ENCODE measurements at regions not wholly inside any gene's neighbourhood (a gene's known extent, or its start where the extent isn't known, plus 50 kb on each side); places are given as distances from the start of the nearest gene placed in this dataset.

GRCh38 chr18:70446063-70446462 is 157.2 kb downstream of the SOCS6 start:
- Histone ChIP-seq H3K36me3 (ENCODE audit: control insufficient read depth in 2 of 3, insufficient read depth in 3 of 3, low read length in 3 of 3) (no peaks in the 10 kb centered on the region), H3K9me3 (ENCODE audit: control insufficient read depth in 2 of 3, insufficient read depth in 1 of 3, low read length in 3 of 3) (peaks cover 0 to 21% (median 0%) of the 10 kb centered on the region in 3 donors), H3K27ac (ENCODE audit: low read depth in 2 of 2, low read length in 2 of 2) (no peak overlapping the region), H3K9ac (ENCODE audit: low read length in 3 of 3) (no peak overlapping the region), H3K27me3 (ENCODE audit: control insufficient read depth, insufficient read depth, low read length) (no peaks in the 10 kb centered on the region), H3K4me1 (ENCODE audit: control insufficient read depth in 2 of 3, insufficient read depth in 2 of 3, low read depth in 1 of 3, low read length in 3 of 3) (no peaks in the 10 kb centered on the region), H3K4me3 (ENCODE audit: low read length in 3 of 3) (no peak overlapping the region)
- no peak for DNase-seq
- intact Hi-C loops (cut with DNase I), result no loop called here
- FAIRE-seq, result no peak
- no peak for TF ChIP-seq CTCF (IDR thresholded peaks at IDR 0.05; ENCODE audit: borderline replicate concordance, extremely low read depth, insufficient read depth)

- intact Hi-C loops (cut with DNase I), result loop anchor here (5.0 kb wide), 1 partner anchor 241 kb away; no protein-coding TSS in a partner anchor
- no peak overlapping the region for H3K27ac ChIP-seq (ENCODE audit: low read depth in 2 of 2, low read length in 2 of 2)
Observed at GRCh38 chr18:70442933-70443332, 154.1 kb downstream of the SOCS6 start.

GRCh38 chr18:70432804-70433400 is 144.1 kb downstream of the SOCS6 start:
- H3K27ac ChIP-seq (ENCODE audit: low read depth in 2 of 2, low read length in 2 of 2), result no peak overlapping the region

More at GRCh38 chr18:70442933-70443332, 154.1 kb downstream of the SOCS6 start:
- Histone ChIP-seq H3K36me3 (ENCODE audit: control insufficient read depth in 2 of 3, insufficient read depth in 3 of 3, low read length in 3 of 3) (no peaks in the 10 kb centered on the region), H3K9me3 (ENCODE audit: control insufficient read depth in 2 of 3, insufficient read depth in 1 of 3, low read length in 3 of 3) (peaks cover 0 to 21% (median 0%) of the 10 kb centered on the region in 3 donors), H3K9ac (ENCODE audit: low read length in 3 of 3) (no peak overlapping the region), H3K4me3 (ENCODE audit: low read length in 3 of 3) (no peak overlapping the region), H3K27me3 (ENCODE audit: control insufficient read depth, insufficient read depth, low read length) (no peaks in the 10 kb centered on the region), H3K4me1 (ENCODE audit: control insufficient read depth in 2 of 3, insufficient read depth in 2 of 3, low read depth in 1 of 3, low read length in 3 of 3) (no peaks in the 10 kb centered on the region)
- DNase-seq (no peak), FAIRE-seq (no peak)
- no peak for TF ChIP-seq CTCF (IDR thresholded peaks at IDR 0.05; ENCODE audit: borderline replicate concordance, extremely low read depth, insufficient read depth)

More at GRCh38 chr18:70432804-70433400, 144.1 kb downstream of the SOCS6 start:
- DNase-seq (no peak), FAIRE-seq (no peak)
- H3K4me1 ChIP-seq (ENCODE audit: control insufficient read depth in 2 of 3, insufficient read depth in 2 of 3, low read depth in 1 of 3, low read length in 3 of 3), result no peaks in the 10 kb centered on the region
- no peak overlapping the region for H3K9ac ChIP-seq (ENCODE audit: low read length in 3 of 3)
- H3K4me3 ChIP-seq (ENCODE audit: low read length in 3 of 3), result no peak overlapping the region
- intact Hi-C loops (cut with DNase I), result loop anchor here (5.0 kb wide), 1 partner anchor 236 kb away; no protein-coding TSS in a partner anchor
- H3K36me3 ChIP-seq (ENCODE audit: control insufficient read depth in 2 of 3, insufficient read depth in 3 of 3, low read length in 3 of 3), result no peaks in the 10 kb centered on the region
- H3K9me3 ChIP-seq (ENCODE audit: control insufficient read depth in 2 of 3, insufficient read depth in 1 of 3, low read length in 3 of 3), result no peaks in the 10 kb centered on the region
- TF ChIP-seq CTCF (IDR thresholded peaks at IDR 0.05; ENCODE audit: borderline replicate concordance, extremely low read depth, insufficient read depth), result no peak
- H3K27me3 ChIP-seq (ENCODE audit: control insufficient read depth, insufficient read depth, low read length), result no peaks in the 10 kb centered on the region
